ENCODE measurements at regions not wholly inside any gene's neighbourhood (a gene's known extent, or its start where the extent isn't known, plus 50 kb on each side); places are given as distances from the start of the nearest gene placed in this dataset.

GRCh38 chr10:8337332-8337651 is 282.8 kb downstream of the GATA3 start:
- TF ChIP-seq CTCF (IDR thresholded peaks at IDR 0.05) (no peak), POLR2A (IDR thresholded peaks at IDR 0.05) (no peak)
